Erythroblast (primary cell): ENCODE measurements at regions not wholly inside any gene's neighbourhood (a gene's known extent, or its start where the extent isn't known, plus 50 kb on each side); places are given as distances from the start of the nearest gene placed in this dataset.

Experiments used
- GATA1 ChIP-seq: IDR thresholded peaks from 2 replicates; pipeline ENCODE4 v1.6.1; 2011; ENCODE audit warnings: low read depth, mild to moderate bottlenecking, control low read depth, low read length, moderate library complexity
- POLR2A ChIP-seq: IDR thresholded peaks from 2 replicates; pipeline ENCODE4 v1.6.1; 2011; ENCODE audit warnings: mild to moderate bottlenecking, low read length

GRCh38 chrX:42050345-42050744 lies 127.0 kb upstream of the CASK start:
- TF ChIP-seq POLR2A (no peak), GATA1 (no peak)
